Left ventricle myocardium inferior (tissue), 1 donor: ENCODE measurements at regions not wholly inside any gene's neighbourhood (a gene's known extent, or its start where the extent isn't known, plus 50 kb on each side); places are given as distances from the start of the nearest gene placed in this dataset.

Experiments
- DNase-seq: peaks from one replicate; pipeline ENCODE4 v3.0.0-alpha.2; 2020
- H3K27ac ChIP-seq: fragments of 200-600 bp; replicated peaks from 2 replicates; pipeline ENCODE4 v1.8.0; 2021
- H3K27me3 ChIP-seq: fragments of 200-600 bp; 2 replicates; pipeline ENCODE4 v1.8.0; 2021; ENCODE audit warnings: low read depth
- H3K36me3 ChIP-seq: fragments of 200-600 bp; 2 replicates; pipeline ENCODE4 v1.8.0; 2021
- H3K4me1 ChIP-seq: fragments of 200-600 bp; 2 replicates; pipeline ENCODE4 v1.8.0; 2021
- H3K4me3 ChIP-seq: fragments of 200-600 bp; 2 replicates; pipeline ENCODE4 v1.8.0; 2021; ENCODE audit warnings: mild to moderate bottlenecking, moderate library complexity
- H3K9me3 ChIP-seq: fragments of 200-600 bp; replicated peaks from 2 replicates; pipeline ENCODE4 v1.8.0; 2021
- CTCF ChIP-seq: fragments of 200-600 bp; IDR thresholded peaks from 2 replicates; pipeline ENCODE4 v1.8.0; 2021; ENCODE audit warnings: antibody characterized with exemption, mild to moderate bottlenecking, borderline replicate concordance
- intact Hi-C: fragments of 100-400 bp; cut with micrococcal nuclease; formaldehyde crosslinking; loops from one replicate; pipeline ENCODE4 v1.11.0; 2022
- donor health status: DM: no; HTN: yes; CAD: no; lungs with severe emphysema.

GRCh38 chr2:57908736-57909161, 137.9 kb upstream of the VRK2 start:
- DNase-seq, result no peak
- TF ChIP-seq CTCF, result no peak
- no peaks in the 10 kb centered on the region for H3K4me1 ChIP-seq
- H3K36me3 ChIP-seq, result no peaks in the 10 kb centered on the region
- H3K4me3 ChIP-seq, result no peak overlapping the region
- no peaks in the 10 kb centered on the region for H3K9me3 ChIP-seq
- no peak overlapping the region for H3K27ac ChIP-seq
- intact Hi-C loops, result loop anchor here (10.0 kb wide), 1 partner anchor 546 kb away; no protein-coding TSS in a partner anchor
- no peaks in the 10 kb centered on the region for H3K27me3 ChIP-seq

- DNase-seq, result no peak
- no peak for TF ChIP-seq CTCF
- no peak overlapping the region for H3K27ac ChIP-seq
- H3K36me3 ChIP-seq, result no peaks in the 10 kb centered on the region
- H3K4me3 ChIP-seq, result no peak overlapping the region
- intact Hi-C loops, result no loop called here
- H3K9me3 ChIP-seq, result no peaks in the 10 kb centered on the region
- no peaks in the 10 kb centered on the region for H3K4me1 ChIP-seq
- H3K27me3 ChIP-seq, result no peaks in the 10 kb centered on the region
These were observed 128.5 kb upstream of the VRK2 start for GRCh38 chr2:57918126-57918525.

- H3K36me3 ChIP-seq, result no peaks in the 10 kb centered on the region
- TF ChIP-seq CTCF, result no peak
- intact Hi-C loops, result no loop called here
- no peak for DNase-seq
- no peaks in the 10 kb centered on the region for H3K27me3 ChIP-seq
- H3K4me3 ChIP-seq, result no peak overlapping the region
- H3K9me3 ChIP-seq, result no peaks in the 10 kb centered on the region
- no peaks in the 10 kb centered on the region for H3K4me1 ChIP-seq
- no peak overlapping the region for H3K27ac ChIP-seq
These were observed 126.2 kb upstream of the VRK2 start for GRCh38 chr2:57920342-57920939.

GRCh38 chr2:57934659-57935058, 111.9 kb upstream of the VRK2 start:
- Histone ChIP-seq H3K9me3 (peaks cover 72% of the 10 kb centered on the region), H3K27me3 (no peaks in the 10 kb centered on the region), H3K4me1 (no peaks in the 10 kb centered on the region), H3K4me3 (no peak overlapping the region), H3K36me3 (no peaks in the 10 kb centered on the region), H3K27ac (no peak overlapping the region)
- TF ChIP-seq CTCF, result no peak
- DNase-seq, result no peak
- intact Hi-C loops, result no loop called here

GRCh38 chr2:57936216-57936615, 110.4 kb upstream of the VRK2 start:
- Histone ChIP-seq H3K36me3 (no peaks in the 10 kb centered on the region), H3K4me1 (no peaks in the 10 kb centered on the region), H3K4me3 (no peak overlapping the region), H3K9me3 (peaks cover 57% of the 10 kb centered on the region), H3K27me3 (no peaks in the 10 kb centered on the region), H3K27ac (no peak overlapping the region)
- intact Hi-C loops, result no loop called here
- DNase-seq, result no peak
- TF ChIP-seq CTCF, result no peak
